ENCODE measurements at regions not wholly inside any gene's neighbourhood (a gene's known extent, or its start where the extent isn't known, plus 50 kb on each side); places are given as distances from the start of the nearest gene placed in this dataset.

DNA sequence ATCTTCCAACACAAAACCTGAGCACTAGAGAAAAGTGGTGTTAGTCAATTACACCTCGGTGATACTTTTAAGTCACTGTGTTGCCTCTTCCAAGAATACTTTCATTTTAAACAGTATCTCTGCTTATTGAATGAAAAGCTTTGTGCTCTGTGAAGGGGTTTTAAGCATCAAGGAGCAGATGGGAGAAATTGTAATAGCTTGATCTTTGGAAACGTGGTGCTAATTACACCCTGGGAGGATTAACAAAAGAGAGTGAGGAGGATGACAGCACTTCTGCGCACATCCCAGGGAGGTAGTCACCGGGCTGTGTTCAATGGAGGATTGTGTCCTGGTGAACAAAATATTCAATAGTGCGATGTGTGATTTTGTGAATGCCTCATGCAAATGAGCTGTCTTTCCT is 477.4 kb upstream of the ADAMTS16 start (continued):
- no peak for TF ChIP-seq ZNF10 (tag by site-specific recombination; IDR thresholded peaks at IDR 0.05)

DNA sequence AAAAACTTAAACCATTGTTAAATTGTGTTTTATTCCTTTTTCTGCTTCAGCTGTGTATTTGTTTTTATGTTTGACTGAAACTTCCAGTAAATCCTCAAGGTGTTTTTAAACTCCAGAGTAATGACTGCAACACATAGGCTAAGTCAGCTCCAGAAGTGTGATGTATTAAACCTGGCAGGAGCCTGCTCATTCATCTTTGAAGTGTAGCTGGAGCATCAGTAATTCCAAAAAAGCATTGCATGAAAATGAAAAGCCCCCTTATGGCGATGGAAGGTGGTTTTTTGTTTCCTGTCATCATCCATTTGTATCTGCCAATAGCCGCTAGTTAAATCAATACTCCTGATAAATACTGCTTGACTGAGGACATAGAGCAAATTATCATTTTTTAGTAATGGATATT is 474.2 kb upstream of the ADAMTS16 start:
- POLR2A ChIA-PET, result no interaction called here
- Histone ChIP-seq H3K36me3 (ENCODE audit: control insufficient read depth in 2 of 2, insufficient read depth in 1 of 2, low read length in 2 of 2) (no peaks in the 10 kb centered on the region), H3K4me3 (ENCODE audit: low read depth, low read length) (no peak overlapping the region), H3K27ac (ENCODE audit: extremely low read depth, low read depth, low read length) (no peak overlapping the region), H3K9me3 (ENCODE audit: control insufficient read depth, insufficient read depth, low read depth, low read length) (no peaks in the 10 kb centered on the region), H3K4me1 (ENCODE audit: control insufficient read depth, insufficient read depth, low read length) (no peaks in the 10 kb centered on the region)
- CTCF ChIA-PET, result no interaction called here
- TF ChIP-seq OSR2 (tag by site-specific recombination; IDR thresholded peaks at IDR 0.05) (no peak), ZNF76 (tag by site-specific recombination; IDR thresholded peaks at IDR 0.05; ENCODE audit: borderline replicate concordance, low read depth) (no peak), ZNF416 (tag by site-specific recombination; IDR thresholded peaks at IDR 0.05) (no peak), ZNF132 (tag by site-specific recombination; IDR thresholded peaks at IDR 0.05; ENCODE audit: borderline replicate concordance) (no peak), ZFP41 (tag by site-specific recombination; IDR thresholded peaks at IDR 0.05; ENCODE audit: borderline replicate concordance) (no peak), ZNF175 (tag by site-specific recombination; IDR thresholded peaks at IDR 0.05) (no peak), ZNF629 (tag by site-specific recombination; IDR thresholded peaks at IDR 0.05) (no peak), MZF1 (tag by site-specific recombination; IDR thresholded peaks at IDR 0.05; ENCODE audit: borderline replicate concordance) (no peak)
- TF ChIP-seq, protein P1, sequence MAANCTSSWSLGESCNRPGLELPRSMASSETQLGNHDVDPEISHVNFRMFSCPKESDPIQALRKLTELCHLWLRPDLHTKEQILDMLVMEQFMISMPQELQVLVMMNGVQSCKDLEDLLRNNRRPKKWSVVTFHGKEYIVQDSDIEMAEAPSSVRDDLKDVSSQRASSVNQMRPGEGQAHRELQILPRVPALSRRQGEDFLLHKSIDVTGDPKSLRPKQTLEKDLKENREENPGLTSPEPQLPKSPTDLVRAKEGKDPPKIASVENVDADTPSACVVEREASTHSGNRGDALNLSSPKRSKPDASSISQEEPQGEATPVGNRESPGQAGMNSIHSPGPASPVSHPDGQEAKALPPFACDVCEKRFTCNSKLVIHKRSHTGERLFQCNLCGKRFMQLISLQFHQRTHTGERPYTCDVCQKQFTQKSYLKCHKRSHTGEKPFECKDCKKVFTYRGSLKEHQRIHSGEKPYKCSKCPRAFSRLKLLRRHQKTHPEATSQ (tag by site-specific recombination; IDR thresholded peaks at IDR 0.05), result no peak
- TF ChIP-seq, protein P2, sequence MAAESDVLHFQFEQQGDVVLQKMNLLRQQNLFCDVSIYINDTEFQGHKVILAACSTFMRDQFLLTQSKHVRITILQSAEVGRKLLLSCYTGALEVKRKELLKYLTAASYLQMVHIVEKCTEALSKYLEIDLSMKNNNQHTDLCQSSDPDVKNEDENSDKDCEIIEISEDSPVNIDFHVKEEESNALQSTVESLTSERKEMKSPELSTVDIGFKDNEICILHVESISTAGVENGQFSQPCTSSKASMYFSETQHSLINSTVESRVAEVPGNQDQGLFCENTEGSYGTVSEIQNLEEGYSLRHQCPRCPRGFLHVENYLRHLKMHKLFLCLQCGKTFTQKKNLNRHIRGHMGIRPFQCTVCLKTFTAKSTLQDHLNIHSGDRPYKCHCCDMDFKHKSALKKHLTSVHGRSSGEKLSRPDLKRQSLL (tag by site-specific recombination; IDR thresholded peaks at IDR 0.05), result no peak

DNA sequence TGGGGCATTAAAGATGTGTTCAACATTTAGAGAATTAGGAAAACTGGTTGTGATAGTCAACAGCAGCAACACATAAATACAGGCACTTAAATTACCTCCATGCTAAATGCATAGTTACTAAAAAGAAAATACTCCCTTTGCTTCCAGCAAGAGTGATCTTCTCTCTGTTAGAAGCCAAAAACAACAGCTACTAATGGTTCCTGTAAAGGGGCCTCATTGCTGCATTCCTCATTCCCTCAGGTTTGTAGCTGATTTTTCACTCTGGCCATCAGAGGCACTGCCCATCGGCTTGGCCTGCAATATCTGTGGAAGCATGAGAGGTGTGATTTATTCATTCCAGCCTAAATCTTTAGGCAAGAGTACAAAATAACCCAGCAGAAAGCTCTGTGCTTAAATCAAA is 466.0 kb upstream of the ADAMTS16 start:
- Histone ChIP-seq H3K9me3 (ENCODE audit: control insufficient read depth, insufficient read depth, low read depth, low read length) (no peaks in the 10 kb centered on the region), H3K27ac (ENCODE audit: extremely low read depth, low read depth, low read length) (no peak overlapping the region), H3K4me3 (ENCODE audit: low read depth, low read length) (no peak overlapping the region), H3K36me3 (ENCODE audit: control insufficient read depth in 2 of 2, insufficient read depth in 1 of 2, low read length in 2 of 2) (no peaks in the 10 kb centered on the region), H3K4me1 (ENCODE audit: control insufficient read depth, insufficient read depth, low read length) (no peaks in the 10 kb centered on the region)
- POLR2A ChIA-PET, result no interaction called here
- TF ChIP-seq, protein P3, sequence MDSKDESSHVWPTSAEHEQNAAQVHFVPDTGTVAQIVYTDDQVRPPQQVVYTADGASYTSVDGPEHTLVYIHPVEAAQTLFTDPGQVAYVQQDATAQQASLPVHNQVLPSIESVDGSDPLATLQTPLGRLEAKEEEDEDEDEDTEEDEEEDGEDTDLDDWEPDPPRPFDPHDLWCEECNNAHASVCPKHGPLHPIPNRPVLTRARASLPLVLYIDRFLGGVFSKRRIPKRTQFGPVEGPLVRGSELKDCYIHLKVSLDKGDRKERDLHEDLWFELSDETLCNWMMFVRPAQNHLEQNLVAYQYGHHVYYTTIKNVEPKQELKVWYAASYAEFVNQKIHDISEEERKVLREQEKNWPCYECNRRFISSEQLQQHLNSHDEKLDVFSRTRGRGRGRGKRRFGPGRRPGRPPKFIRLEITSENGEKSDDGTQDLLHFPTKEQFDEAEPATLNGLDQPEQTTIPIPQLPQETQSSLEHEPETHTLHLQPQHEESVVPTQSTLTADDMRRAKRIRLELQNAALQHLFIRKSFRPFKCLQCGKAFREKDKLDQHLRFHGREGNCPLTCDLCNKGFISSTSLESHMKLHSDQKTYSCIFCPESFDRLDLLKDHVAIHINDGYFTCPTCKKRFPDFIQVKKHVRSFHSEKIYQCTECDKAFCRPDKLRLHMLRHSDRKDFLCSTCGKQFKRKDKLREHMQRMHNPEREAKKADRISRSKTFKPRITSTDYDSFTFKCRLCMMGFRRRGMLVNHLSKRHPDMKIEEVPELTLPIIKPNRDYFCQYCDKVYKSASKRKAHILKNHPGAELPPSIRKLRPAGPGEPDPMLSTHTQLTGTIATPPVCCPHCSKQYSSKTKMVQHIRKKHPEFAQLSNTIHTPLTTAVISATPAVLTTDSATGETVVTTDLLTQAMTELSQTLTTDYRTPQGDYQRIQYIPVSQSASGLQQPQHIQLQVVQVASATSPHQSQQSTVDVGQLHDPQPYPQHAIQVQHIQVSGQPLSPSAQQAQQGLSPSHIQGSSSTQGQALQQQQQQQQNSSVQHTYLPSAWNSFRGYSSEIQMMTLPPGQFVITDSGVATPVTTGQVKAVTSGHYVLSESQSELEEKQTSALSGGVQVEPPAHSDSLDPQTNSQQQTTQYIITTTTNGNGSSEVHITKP (tag by site-specific recombination; IDR thresholded peaks at IDR 0.05), result no peak
- TF ChIP-seq, protein P4, sequence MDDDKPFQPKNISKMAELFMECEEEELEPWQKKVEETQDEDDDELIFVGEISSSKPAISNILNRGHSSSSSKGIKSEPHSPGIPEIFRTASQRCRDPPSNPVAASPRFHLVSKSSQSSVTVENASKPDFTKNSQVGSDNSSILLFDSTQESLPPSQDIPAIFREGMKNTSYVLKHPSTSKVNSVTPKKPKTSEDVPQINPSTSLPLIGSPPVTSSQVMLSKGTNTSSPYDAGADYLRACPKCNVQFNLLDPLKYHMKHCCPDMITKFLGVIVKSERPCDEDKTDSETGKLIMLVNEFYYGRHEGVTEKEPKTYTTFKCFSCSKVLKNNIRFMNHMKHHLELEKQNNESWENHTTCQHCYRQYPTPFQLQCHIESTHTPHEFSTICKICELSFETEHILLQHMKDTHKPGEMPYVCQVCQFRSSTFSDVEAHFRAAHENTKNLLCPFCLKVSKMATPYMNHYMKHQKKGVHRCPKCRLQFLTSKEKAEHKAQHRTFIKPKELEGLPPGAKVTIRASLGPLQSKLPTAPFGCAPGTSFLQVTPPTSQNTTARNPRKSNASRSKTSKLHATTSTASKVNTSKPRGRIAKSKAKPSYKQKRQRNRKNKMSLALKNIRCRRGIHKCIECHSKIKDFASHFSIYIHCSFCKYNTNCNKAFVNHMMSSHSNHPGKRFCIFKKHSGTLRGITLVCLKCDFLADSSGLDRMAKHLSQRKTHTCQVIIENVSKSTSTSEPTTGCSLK (tag by site-specific recombination; IDR thresholded peaks at IDR 0.05), result no peak
- TF ChIP-seq ZNF785 (tag by site-specific recombination; IDR thresholded peaks at IDR 0.05) (no peak), ZNF155 (tag by site-specific recombination; IDR thresholded peaks at IDR 0.05) (no peak), ZNF19 (tag by site-specific recombination; IDR thresholded peaks at IDR 0.05; ENCODE audit: low read depth) (no peak), ZNF266 (tag by site-specific recombination; IDR thresholded peaks at IDR 0.05; ENCODE audit: low read depth) (no peak)
- CTCF ChIA-PET, result no interaction called here
